ENCODE measurements at regions not wholly inside any gene's neighbourhood (a gene's known extent, or its start where the extent isn't known, plus 50 kb on each side); places are given as distances from the start of the nearest gene placed in this dataset.
"Not testable (repeated sequence)": the region's sequence is repeated elsewhere in the genome, so short reads cannot be mapped to it uniquely, and the experiment has no call there.

DNA sequence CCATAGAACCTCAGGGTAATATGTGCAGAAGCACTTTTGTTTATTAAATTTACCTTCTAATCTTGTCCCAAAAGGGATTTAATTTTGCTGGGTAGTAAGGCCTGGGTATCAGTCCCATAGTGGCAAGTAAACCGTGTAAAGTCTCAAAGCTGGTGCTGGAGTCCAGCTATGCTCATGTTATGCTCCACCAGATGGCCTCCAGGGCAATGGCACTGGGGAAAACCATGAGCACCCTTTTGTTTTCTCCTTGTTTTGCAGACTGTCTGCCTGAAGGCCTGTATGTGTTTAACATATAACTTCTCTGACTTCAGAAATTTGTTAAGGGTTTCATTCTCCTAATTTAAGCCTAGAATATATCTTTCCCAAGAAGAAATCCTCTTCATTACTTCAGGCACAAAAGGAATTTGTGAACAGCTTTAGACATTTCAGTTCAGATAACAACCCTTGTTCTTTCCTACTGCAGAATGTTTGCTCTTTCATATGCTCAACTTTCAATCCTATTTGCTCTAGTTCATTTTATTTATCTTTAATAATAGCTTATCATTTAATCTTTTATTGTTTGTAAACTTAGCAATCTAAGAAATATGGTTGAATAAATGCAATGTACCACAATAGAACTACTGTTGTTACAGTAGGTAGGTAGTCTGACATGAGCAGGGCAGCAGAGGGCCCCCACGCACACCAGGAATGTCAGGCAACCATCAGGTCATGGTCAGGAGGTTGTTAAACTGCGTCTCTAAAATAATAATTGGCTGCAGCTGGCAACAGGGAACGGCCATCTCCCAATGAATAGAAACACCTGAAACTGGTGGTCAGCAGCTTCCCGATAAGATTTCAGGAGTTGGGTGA, 162.8 kb downstream of the TENT5A start:
- no peak for DNase-seq (ENCODE audit: low read depth)
- TF ChIP-seq, protein P1, sequence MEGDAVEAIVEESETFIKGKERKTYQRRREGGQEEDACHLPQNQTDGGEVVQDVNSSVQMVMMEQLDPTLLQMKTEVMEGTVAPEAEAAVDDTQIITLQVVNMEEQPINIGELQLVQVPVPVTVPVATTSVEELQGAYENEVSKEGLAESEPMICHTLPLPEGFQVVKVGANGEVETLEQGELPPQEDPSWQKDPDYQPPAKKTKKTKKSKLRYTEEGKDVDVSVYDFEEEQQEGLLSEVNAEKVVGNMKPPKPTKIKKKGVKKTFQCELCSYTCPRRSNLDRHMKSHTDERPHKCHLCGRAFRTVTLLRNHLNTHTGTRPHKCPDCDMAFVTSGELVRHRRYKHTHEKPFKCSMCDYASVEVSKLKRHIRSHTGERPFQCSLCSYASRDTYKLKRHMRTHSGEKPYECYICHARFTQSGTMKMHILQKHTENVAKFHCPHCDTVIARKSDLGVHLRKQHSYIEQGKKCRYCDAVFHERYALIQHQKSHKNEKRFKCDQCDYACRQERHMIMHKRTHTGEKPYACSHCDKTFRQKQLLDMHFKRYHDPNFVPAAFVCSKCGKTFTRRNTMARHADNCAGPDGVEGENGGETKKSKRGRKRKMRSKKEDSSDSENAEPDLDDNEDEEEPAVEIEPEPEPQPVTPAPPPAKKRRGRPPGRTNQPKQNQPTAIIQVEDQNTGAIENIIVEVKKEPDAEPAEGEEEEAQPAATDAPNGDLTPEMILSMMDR (IDR thresholded peaks at IDR 0.05; ENCODE audit: low read depth, low read length, missing control alignments) = no peak
- H3K4me3 ChIP-seq (ENCODE audit: low read depth, low read length) = no peak overlapping the region
- in situ Hi-C loops (cut with HindIII; ENCODE audit: low sequenced_read_pairs) = no loop called here

DNA sequence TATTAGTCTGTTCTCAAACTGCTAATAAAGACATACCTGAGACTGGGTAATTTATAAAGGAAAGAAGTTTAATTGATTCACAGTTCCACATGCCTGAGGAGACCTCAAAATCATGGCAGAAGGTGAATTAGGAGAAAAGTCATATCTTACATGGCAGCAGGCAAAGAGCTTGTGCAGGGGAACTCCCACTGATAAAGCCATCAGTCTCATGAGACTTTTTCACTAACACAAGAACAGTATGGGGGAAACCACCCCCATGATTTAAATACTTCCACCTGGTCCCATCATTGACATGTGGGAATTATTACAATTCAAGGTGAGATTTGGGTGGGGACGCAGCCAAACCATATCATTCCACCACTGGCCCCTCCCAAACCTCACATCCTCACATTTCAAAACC, 166.8 kb downstream of the TENT5A start:
- in situ Hi-C loops (cut with HindIII; ENCODE audit: low sequenced_read_pairs); H3K4me3 ChIP-seq (ENCODE audit: low read depth, low read length); DNase-seq (ENCODE audit: low read depth): not testable (repeated sequence)

DNA sequence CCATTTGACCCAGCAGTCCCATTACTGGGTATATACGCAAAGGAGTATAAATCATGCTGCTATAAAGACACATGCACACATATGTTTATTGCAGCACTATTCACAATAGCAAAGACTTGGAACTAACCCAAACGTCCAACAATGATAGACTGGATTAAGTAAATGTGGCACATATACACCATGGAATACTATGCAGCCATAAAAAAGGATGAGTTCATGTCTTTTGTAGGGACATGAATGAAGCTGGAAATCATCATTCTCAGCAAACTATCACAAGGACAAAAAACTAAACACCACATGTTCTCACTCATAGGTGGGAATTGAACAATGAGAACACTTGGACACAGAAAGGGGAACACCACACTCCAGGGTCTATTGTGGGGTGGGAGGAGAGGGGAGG, 168.3 kb downstream of the TENT5A start:
- H3K4me3 ChIP-seq (ENCODE audit: low read depth, low read length); in situ Hi-C loops (cut with HindIII; ENCODE audit: low sequenced_read_pairs): not testable (repeated sequence)

DNA sequence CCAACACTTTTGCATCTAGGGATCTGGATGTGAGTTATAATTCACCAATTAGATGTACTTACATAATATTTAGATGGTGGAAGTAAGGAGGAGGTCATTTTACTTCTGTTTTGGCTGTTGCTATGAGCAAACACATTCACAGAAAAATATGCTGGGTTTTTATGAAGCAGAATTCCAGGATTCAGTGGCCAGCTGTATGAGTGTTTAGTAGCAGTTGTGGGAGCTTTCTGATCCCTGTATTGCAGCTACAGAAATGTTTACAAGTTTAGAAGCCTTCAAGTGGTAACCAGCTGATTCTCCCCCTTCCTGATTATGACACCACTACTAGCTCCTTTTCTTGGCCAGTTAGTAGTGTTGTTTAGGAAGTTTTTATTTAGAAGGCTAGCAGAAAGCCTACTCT, 177.0 kb downstream of the TENT5A start:
- TF ChIP-seq, protein P1 (IDR thresholded peaks at IDR 0.05; ENCODE audit: low read depth, low read length, missing control alignments) = no peak
- no peak overlapping the region for H3K4me3 ChIP-seq (ENCODE audit: low read depth, low read length)
- in situ Hi-C loops (cut with HindIII; ENCODE audit: low sequenced_read_pairs) = no loop called here
- no peak for DNase-seq (ENCODE audit: low read depth)

More for the DNA sequence above, 168.3 kb downstream of the TENT5A start:
- DNase-seq (ENCODE audit: low read depth) = not testable (repeated sequence)

DNA sequence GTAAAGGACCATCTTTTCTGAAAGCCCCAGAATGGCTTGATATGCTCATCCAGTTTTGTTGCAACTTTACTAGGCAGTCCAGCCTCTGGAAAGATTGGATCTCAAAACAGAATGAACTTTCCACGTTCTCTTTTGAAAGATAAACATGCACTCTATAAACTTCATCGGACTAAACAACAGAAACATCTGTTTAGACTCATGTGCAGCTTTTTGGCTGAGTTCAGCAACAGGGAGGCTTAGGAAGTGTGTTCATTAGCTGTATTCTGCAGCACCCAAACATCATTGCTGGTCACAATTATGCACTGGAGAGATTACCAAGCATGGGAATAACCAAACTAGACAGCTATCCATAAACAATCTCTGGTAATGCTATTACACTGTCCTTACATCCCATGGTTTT, 180.5 kb downstream of the TENT5A start:
- no peak for DNase-seq (ENCODE audit: low read depth)
- TF ChIP-seq, protein P1 (IDR thresholded peaks at IDR 0.05; ENCODE audit: low read depth, low read length, missing control alignments) = no peak
- in situ Hi-C loops (cut with HindIII; ENCODE audit: low sequenced_read_pairs) = no loop called here
- H3K4me3 ChIP-seq (ENCODE audit: low read depth, low read length) = no peak overlapping the region

DNA sequence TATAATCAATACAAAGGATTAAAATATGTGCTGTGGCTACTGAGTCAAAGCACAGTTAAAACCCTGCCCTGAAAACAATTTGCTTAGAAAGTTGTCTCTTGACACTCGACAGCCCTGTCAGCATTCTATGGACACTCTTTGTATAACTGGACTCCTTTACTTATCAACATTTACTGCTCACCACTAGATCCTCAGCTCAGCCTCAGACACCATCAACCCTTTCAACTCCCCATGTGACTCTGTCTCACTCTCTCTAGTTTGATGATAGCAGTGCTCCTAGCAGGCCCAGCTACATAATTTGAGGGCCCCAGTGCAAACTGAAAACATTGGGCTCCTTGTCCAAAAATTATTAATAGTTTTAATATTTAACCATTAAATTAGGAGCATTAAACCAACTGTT, 181.8 kb downstream of the TENT5A start:
- in situ Hi-C loops (cut with HindIII; ENCODE audit: low sequenced_read_pairs) = no loop called here
- no peak overlapping the region for H3K4me3 ChIP-seq (ENCODE audit: low read depth, low read length)
- TF ChIP-seq, protein P1 (IDR thresholded peaks at IDR 0.05; ENCODE audit: low read depth, low read length, missing control alignments) = no peak

DNA sequence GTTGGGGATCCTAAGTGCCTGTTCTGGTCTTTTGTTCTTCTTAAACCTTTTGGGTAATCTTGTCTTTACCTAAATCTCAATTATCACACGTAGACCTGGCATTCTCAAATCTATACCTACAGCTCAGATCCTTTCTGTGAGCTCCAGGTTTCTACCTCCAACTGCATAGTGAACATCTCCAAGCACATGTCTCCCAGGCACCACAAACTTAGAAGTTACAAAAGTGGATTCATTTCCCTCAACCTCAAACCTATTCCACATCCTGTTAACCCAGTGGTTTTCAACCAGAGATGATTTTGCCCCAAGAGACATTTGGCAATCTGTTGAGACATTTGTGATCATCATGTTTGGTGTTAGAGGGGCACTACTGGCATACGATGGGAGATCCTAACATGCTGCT, 183.5 kb downstream of the TENT5A start:
- TF ChIP-seq, protein P1 (IDR thresholded peaks at IDR 0.05; ENCODE audit: low read depth, low read length, missing control alignments) = no peak
- H3K4me3 ChIP-seq (ENCODE audit: low read depth, low read length) = no peak overlapping the region
- no peak for DNase-seq (ENCODE audit: low read depth)
- in situ Hi-C loops (cut with HindIII; ENCODE audit: low sequenced_read_pairs) = no loop called here

More for the DNA sequence above, 181.8 kb downstream of the TENT5A start:
- DNase-seq (ENCODE audit: low read depth) = no peak
